MG63 (cell line): ENCODE measurements at regions not wholly inside any gene's neighbourhood (a gene's known extent, or its start where the extent isn't known, plus 50 kb on each side); places are given as distances from the start of the nearest gene placed in this dataset.

ENCODE experiments used
- DNase-seq: peaks from one replicate; pipeline ENCODE4 v3.0.0-alpha.2; 2020
- H3K27me3 ChIP-seq: fragments of 250-450 bp; sonication (Bioruptor Pico); 2 replicates; pipeline ENCODE4 v1.5.1; 2020; ENCODE audit warnings: mild to moderate bottlenecking, moderate library complexity
- H3K36me3 ChIP-seq: fragments of 250-450 bp; sonication (Bioruptor Pico); 2 replicates; pipeline ENCODE4 v1.5.1; 2020; ENCODE audit warnings: mild to moderate bottlenecking, moderate library complexity
- H3K4me3 ChIP-seq: fragments of 250-450 bp; sonication (Bioruptor Pico); 2 replicates; pipeline ENCODE4 v1.5.1; 2020; ENCODE audit warnings: mild to moderate bottlenecking, moderate library complexity
- H3K9me3 ChIP-seq: fragments of 250-450 bp; sonication (Bioruptor Pico); 2 replicates; pipeline ENCODE4 v1.5.1; 2020; ENCODE audit warnings: mild to moderate bottlenecking, moderate library complexity

DNA sequence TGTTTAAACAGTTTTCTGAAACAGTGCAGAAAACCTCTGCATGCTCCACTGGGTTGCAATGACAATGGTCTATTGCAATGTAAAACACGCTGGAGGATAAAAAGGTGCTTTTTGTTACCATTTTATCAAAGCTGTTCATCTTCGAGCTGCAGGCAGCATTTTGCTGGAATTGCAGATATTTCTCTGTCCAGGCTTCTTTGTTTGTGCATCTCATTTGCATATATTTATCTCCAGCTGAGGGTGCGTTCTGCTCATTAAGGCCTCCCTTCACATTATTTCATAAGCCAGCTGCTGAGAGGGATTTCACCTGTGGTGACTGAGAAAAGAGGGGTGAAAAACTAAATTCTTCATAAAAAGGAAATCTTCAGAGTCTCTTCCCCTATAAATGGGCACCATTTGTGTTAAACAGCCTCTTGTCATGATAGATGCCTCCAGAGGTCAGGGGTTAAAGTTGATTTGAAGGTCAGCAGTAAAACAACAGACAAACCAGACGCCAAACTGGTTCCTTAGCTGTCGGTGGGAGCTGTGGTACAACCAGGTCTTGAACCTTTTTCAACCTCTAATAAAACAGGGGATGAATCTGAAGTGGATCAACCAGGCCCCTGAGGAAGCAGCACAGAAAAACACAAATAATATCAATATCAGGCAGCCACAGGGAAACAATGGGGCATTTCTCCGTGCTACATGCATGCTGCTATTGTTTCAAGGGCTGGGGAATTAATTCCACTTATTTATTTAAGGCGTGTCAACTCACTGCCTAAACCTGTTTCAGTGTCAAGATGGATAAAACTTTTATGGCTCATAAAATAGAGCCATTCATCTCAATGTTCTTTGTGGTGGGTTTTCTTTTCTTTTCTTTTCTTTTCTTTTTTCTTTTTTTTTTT is 265.1 kb downstream of the MEIS1 start:
- DNase-seq, result no peak
- H3K9me3 ChIP-seq, result no peaks in the 10 kb centered on the region
- H3K27me3 ChIP-seq, result no peaks in the 10 kb centered on the region
- no peaks in the 10 kb centered on the region for H3K36me3 ChIP-seq
- no peak overlapping the region for H3K4me3 ChIP-seq

DNA sequence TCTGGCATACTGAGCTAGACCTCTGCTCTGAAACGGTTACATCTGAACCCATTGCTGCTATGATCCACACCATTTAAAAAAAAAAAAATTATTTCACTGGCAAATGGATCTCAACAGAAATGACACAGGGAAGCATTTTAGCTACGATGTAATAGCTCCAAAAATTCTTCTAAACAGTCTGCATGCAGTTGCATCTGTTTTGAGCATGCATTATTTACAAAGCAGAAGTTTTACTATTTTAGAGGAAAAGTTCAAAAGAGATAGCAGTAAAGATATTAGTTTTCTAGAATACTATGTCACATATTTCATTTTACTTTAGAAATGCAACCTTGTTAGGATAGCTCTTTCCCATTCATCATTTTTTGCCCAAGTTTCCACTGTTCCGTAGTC is 265.7 kb downstream of the MEIS1 start:
- no peak for DNase-seq
- Histone ChIP-seq H3K4me3 (no peak overlapping the region), H3K36me3 (no peaks in the 10 kb centered on the region), H3K9me3 (no peaks in the 10 kb centered on the region), H3K27me3 (no peaks in the 10 kb centered on the region)

DNA sequence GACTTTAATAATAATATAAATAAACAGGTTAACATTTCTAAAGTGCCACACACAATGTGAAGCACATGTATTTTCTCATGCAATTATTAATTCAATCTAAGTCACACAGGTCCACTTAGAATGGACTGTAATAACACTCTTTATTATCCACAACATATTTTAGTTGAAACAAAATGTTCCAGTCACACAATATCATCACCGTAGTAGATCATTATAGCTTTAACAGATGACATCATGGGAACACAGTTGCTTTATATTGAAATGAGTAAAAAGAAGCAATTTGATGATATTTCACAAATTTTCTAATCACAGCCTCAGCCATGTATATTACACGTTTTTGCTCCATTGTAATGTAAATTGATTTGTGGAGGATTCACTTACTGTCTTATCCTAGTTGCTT is 266.3 kb downstream of the MEIS1 start:
- no peak overlapping the region for H3K4me3 ChIP-seq
- no peaks in the 10 kb centered on the region for H3K27me3 ChIP-seq
- H3K9me3 ChIP-seq, result no peaks in the 10 kb centered on the region
- no peak for DNase-seq
- no peaks in the 10 kb centered on the region for H3K36me3 ChIP-seq

DNA sequence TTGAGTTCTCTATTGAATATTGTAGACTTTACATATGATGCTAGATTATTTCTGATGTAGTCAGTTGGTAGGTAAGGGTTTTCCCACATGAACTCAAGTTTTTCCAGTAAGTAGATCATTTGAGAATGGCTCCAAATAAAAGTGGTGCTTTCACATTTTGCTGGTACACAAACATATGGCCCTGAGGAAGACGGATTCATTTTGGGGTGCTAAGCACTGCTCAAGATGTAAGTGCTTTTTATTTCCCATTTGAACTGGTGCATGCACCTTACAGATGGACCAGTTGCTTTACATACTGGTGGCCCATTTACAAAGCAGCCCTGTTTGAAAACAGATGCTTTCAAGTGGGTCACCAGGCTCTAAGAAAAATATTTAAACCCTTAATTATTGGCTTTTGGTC is 266.7 kb downstream of the MEIS1 start:
- Histone ChIP-seq H3K36me3 (no peaks in the 10 kb centered on the region), H3K4me3 (no peak overlapping the region), H3K27me3 (no peaks in the 10 kb centered on the region), H3K9me3 (no peaks in the 10 kb centered on the region)
- no peak for DNase-seq

DNA sequence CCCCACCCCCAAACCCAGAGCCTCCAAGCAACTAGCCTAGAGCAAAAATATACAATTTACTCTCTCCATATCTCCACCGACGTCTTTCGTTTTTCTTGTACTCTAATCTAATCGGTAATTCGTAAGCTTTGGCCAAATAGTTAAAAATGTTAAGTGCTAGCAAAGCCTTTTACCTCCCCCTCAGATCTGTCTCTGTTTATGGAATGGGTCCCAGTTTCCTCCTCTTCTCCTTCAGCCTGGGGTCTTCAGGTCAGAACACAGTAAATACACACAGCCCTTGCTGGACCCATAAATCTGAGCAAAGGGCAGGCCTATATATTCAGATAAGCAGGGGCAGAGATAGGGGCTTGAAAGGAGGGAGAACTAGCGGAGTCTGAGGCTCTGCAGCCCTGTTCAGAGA is 267.4 kb downstream of the MEIS1 start:
- Histone ChIP-seq H3K36me3 (no peaks in the 10 kb centered on the region), H3K9me3 (no peaks in the 10 kb centered on the region), H3K4me3 (no peak overlapping the region), H3K27me3 (no peaks in the 10 kb centered on the region)
- DNase-seq, result no peak

DNA sequence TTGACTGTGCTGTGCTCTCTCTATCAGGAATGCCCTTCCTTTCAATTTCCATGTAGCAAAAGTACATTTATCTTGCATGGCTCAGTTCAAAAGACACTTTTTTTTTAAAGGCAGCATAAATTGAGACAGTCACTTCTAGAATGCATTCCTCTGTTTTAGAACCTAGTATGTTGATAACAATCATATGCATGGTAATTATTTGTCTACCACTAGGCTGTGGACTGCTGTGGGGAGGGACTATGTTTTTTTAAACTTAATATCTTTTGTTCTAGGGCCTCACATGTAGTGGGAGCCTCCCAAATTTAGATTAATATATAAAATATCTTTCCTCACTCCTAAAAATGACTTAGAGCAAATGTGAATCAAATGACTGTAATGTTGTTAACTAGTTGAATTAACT is 269.9 kb downstream of the MEIS1 start:
- DNase-seq, result no peak
- Histone ChIP-seq H3K27me3 (no peaks in the 10 kb centered on the region), H3K9me3 (no peaks in the 10 kb centered on the region), H3K4me3 (no peak overlapping the region), H3K36me3 (no peaks in the 10 kb centered on the region)

DNA sequence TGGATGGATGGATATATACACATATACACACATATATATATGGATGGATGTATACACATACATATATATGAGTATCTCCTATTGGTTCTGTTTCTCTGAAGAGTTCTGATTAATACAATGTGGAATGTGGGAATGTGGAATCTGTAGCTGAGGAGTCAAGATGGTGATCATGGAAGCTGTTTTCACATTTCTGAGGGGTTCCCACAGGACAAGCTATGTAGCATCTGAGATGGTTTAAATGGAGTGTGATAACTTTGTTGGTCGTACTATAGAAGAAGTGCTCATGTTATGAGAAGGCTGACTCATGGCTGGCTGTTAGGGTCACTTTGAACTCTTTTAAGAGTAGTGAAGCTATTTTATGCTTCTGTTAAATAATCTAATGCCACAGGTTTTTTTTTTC is 279.7 kb downstream of the MEIS1 start:
- H3K9me3 ChIP-seq, result no peaks in the 10 kb centered on the region
- H3K36me3 ChIP-seq, result no peaks in the 10 kb centered on the region
- H3K4me3 ChIP-seq, result no peak overlapping the region
- no peaks in the 10 kb centered on the region for H3K27me3 ChIP-seq
- no peak for DNase-seq

DNA sequence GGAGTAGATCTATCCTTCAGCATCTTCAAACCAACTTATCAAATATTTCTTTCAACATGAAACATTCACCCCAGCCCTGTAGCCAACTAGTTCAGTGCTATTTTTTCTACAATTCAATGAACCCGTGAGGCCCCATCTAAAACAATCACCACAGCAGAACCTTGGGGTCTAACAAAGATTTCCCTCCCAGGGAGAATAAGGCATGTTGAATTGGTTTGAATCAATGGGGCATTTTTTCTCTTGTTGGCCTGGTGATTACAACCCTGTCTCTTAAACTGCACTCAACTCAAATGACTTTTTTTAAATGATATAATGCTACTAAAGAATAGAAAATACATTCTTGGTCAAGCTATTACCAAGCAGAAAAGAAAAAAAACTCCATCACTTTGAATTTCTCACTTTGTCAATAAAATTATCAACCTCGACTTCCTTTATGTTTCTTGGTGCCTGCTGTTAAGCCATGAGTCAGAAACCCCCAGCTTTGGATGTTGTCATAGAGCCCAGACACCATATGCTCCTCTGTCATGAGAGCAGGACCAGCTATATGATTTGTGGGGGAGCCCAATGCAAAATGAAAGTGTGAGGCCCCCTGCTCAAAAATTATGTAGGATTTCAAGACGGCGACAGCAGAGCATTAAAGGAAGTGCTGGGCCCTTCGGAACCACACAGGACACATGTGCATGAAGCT is 282.4 kb downstream of the MEIS1 start:
- Histone ChIP-seq H3K27me3 (no peaks in the 10 kb centered on the region), H3K36me3 (no peaks in the 10 kb centered on the region), H3K4me3 (no peak overlapping the region), H3K9me3 (no peaks in the 10 kb centered on the region)
- peak; percentile 45 for DNase-seq

DNA sequence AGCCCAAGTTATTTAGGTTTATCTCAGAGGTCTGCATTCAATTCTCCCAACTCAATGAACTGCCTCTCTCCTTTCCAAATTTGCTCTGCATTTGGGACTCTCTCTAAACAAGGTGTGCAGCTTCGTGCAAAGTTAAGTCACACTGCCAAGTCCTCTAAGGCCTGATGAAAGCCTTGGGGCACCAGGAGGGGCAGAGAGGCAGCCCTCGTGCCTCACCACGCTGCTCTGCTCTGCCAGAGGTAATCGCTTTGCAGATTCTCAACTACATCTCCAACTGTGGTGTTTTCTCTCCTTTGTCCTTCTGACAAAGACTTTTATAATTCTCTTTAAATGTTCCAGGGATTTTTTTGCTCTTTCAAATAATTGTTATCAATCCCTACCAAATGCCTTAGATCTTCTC is 283.0 kb downstream of the MEIS1 start:
- Histone ChIP-seq H3K27me3 (no peaks in the 10 kb centered on the region), H3K36me3 (no peaks in the 10 kb centered on the region), H3K4me3 (no peak overlapping the region), H3K9me3 (no peaks in the 10 kb centered on the region)
- no peak for DNase-seq

DNA sequence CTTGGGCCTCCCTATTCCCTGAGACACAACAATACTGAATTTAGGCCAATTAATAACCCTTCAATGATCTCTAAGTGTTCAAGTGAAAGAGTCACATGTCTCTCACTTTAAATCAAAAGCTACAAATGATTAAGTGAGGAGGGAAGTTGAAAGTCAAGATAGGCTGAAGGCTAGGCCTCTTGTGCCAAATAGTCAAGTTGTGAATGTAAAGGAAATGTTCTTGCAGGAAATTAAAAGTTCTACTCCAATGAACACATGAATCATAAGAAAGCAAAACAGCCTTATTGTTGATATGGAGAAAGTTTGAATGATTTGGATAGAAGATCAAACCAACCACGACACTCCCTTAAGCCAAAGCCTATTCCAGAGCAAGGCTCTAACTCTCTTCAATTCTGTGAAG is 286.9 kb downstream of the MEIS1 start:
- Histone ChIP-seq H3K36me3 (no peaks in the 10 kb centered on the region), H3K9me3 (no peaks in the 10 kb centered on the region), H3K4me3 (no peak overlapping the region), H3K27me3 (no peaks in the 10 kb centered on the region)
- no peak for DNase-seq

DNA sequence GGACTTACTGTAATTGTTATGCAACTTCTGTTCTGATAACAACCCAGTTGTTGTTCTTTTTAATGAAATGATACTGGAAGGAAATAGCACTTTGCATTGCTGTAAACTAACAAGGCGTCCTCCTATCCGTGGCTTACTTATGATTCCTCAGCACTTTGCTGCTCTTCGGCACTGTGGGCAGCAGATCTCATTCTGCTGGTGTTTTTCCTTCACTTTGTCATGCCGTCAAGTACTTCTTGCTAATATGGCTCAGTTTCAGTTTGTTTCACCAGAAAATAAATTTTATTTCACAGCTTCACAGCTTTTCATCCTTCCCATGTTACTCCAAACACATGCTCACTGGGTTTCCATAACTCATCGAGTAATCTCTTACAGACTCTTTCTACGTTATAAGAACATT is 289.3 kb downstream of the MEIS1 start:
- no peaks in the 10 kb centered on the region for H3K36me3 ChIP-seq
- no peak for DNase-seq
- no peaks in the 10 kb centered on the region for H3K27me3 ChIP-seq

DNA sequence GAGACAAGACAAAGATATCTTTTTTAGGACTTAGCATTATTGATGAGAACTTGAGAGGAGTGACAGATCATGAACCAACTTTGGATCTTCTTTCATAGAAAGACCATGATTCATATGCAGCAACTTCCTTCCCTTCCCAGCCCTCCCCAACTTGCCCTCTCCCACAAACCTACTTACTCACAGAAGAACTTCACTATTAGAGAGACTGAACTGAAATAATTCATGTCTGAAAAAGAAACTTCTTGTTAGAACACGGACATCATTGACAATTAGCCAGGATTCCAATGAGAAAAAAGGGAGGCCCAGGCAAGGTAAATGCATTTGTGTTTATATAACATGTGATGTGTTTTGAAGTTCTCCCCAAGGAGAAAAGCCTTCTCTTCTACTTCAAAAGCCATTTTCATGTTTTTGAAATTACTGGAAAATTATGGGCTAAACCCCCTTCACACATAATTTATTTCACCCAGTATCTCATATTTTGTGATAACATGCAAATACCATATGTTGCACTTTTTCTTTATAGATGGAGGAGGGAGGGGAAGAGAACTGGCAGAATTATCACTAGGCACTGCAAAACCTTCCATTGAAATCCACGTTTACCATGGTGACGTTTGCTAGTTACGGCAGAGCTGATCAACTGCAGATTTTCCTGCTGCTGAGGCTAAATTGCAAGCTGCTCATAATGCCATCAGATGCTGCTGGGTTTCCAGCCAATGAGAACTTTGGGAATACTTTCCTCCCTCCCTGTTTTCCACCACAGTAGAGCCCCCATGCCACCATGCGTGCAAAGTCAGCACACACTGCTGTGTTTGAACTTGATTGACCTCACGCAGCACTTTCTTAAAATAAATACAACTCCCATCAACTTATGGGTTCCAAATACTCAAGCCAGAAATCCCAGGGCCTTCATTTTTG is 294.7 kb downstream of the MEIS1 start:
- H3K36me3 ChIP-seq, result no peaks in the 10 kb centered on the region
- H3K9me3 ChIP-seq, result peaks cover 2% of the 10 kb centered on the region
- H3K4me3 ChIP-seq, result no peak overlapping the region
- DNase-seq, result no peak
- no peaks in the 10 kb centered on the region for H3K27me3 ChIP-seq

More for the DNA sequence above, 289.3 kb downstream of the MEIS1 start:
- Histone ChIP-seq H3K9me3 (peaks cover 2% of the 10 kb centered on the region), H3K4me3 (no peak overlapping the region)

DNA sequence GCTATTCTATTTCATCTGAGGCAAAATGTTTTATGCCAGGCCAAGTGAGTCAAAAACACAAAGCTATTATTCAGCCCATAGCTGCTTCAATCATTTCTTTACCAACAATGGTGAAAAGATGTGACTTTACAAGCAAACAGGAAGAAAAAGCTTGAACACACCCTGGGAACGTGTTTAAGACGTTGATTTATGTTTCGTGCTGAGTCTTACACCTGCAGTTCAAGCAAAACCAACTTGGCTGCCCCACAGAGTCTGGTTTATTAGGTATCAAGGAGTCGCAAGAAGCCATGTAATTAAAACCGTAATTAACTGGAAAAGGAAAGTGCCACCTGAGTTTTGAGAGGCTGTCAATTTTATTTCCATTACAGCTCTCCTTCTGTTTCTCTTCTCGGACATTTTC is 295.5 kb downstream of the MEIS1 start:
- H3K4me3 ChIP-seq, result no peak overlapping the region
- no peaks in the 10 kb centered on the region for H3K36me3 ChIP-seq
- H3K27me3 ChIP-seq, result no peaks in the 10 kb centered on the region
- DNase-seq, result no peak
- H3K9me3 ChIP-seq, result peaks cover 2% of the 10 kb centered on the region

DNA sequence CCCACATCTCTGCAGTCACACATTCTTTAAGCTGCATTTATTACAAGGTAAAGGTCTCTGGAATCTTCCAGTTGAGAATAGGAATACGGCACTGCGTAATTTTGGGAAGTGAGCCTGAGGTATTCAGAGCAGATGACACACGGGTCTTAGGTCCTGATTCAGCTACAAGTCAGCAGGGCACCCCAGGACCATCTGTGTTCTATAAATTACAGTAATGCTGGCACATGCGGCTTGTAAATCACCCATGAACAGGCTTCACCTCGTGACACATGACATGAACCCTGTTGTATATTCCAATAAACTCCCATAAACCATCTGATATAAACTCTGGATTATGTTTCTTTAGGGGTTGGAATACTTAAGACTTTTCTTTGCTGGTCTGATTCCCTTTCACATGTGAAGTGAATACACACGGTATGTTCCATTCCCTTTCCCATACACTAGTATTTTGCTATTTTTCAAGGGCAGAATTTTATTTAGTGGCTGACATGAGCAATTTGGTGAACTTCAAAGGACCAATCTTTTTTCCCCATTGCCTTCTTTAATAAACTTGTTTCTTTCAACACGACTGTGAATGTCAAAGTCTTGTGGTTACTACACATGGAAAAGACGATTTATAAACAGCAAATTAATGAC is 298.6 kb downstream of the MEIS1 start:
- Histone ChIP-seq H3K36me3 (no peaks in the 10 kb centered on the region), H3K27me3 (no peaks in the 10 kb centered on the region), H3K4me3 (no peak overlapping the region), H3K9me3 (peaks cover 2% of the 10 kb centered on the region; the same call in 1 of the 2 replicates)
- DNase-seq, result no peak

DNA sequence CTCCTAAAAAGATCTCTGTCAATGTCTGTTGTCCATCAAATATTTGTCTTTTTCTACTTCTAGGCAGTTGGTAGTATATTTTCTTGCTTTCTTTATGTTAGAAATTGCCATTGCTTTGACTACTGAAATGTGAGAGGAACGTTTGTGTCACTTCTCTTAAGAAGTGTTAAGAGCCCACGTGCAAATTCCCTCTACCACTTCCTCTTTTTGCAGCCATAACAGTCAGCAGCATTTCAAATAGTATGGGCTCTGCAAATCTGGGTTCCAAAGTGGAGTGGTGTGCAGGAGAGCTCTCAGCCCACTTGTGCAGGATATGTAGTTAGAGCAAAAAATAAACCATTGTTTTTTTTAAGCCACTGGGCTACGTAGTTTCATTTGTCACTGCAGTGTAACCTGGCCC is 314.0 kb downstream of the MEIS1 start:
- no peak overlapping the region for H3K4me3 ChIP-seq
- H3K9me3 ChIP-seq, result no peaks in the 10 kb centered on the region
- H3K27me3 ChIP-seq, result no peaks in the 10 kb centered on the region
- DNase-seq, result no peak
- no peaks in the 10 kb centered on the region for H3K36me3 ChIP-seq

DNA sequence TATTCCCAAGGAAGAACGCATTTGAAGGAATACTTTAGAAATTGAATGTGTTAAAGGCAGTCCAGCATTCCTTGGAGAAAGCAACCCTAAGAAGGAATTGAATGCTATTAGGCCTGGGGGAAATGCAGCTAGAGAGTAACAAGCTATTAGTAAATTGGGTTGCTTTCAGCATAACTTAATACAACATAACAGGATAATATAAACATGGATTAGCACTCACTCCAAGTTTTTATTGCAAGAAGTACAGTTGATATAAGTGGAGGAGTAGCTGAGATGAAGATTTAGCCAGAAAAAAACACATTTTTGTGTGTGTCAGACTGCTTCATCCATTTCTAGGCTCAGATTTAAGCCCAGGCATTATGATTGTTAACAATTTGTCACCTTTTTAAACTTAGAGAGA is 314.6 kb downstream of the MEIS1 start:
- Histone ChIP-seq H3K36me3 (no peaks in the 10 kb centered on the region), H3K27me3 (no peaks in the 10 kb centered on the region), H3K4me3 (no peak overlapping the region), H3K9me3 (no peaks in the 10 kb centered on the region)
- no peak for DNase-seq

DNA sequence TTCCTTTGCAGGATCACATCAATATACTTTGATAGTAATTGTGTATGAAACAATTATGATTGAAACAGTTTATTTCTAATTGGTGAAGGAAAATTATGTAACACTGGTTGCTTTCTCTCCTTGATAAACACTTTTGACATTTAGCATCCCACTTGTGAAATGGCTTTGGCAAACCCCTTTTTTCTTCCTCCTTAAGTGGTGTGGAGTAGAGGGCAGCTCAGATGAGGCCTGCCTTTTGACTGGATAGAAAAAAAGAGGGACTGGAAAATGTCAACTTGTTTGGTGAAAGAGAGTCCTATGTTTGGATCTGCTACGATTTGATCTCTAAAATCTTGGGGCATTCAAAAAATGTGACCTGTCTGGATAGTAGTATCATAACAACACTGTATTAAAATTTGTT is 318.3 kb downstream of the MEIS1 start:
- Histone ChIP-seq H3K27me3 (no peaks in the 10 kb centered on the region), H3K36me3 (no peaks in the 10 kb centered on the region), H3K4me3 (no peak overlapping the region), H3K9me3 (peaks cover 5% of the 10 kb centered on the region)
- no peak for DNase-seq
